GM19397 (cell line): ENCODE measurements at regions not wholly inside any gene's neighbourhood (a gene's known extent, or its start where the extent isn't known, plus 50 kb on each side); places are given as distances from the start of the nearest gene placed in this dataset.

ENCODE experiments used
- ATAC-seq: cut with Tn5 transposase; IDR thresholded peaks from one replicate; pipeline ENCODE4 v1.9.1; 2021; ENCODE audit warnings: mild to moderate bottlenecking, moderate library complexity; ENCODE audit not compliant: unreplicated experiment

- no peak for ATAC-seq
Measured at GRCh38 chr14:65348137-65348536, 64.4 kb upstream of the FUT8 start.

DNA sequence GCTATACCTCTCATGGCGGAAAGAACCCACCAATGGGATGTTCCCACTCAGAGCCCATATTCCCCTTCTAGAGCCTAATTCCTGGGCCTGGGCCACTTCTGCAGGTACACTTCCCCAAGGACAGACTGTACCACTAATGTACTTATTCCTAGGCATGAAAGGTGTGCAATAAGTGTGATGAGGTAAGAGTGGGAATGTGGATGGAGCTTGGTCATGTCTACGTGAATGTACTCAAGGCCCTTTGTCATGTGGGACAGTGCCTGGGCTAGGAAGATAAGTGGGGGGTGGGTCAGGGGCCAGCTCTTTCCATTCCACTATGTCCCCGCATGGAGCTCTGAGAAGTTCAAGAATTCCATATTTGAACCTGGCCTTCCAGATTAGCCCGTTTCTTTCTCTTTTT lies 63.4 kb upstream of the FUT8 start:
- no peak for ATAC-seq

DNA sequence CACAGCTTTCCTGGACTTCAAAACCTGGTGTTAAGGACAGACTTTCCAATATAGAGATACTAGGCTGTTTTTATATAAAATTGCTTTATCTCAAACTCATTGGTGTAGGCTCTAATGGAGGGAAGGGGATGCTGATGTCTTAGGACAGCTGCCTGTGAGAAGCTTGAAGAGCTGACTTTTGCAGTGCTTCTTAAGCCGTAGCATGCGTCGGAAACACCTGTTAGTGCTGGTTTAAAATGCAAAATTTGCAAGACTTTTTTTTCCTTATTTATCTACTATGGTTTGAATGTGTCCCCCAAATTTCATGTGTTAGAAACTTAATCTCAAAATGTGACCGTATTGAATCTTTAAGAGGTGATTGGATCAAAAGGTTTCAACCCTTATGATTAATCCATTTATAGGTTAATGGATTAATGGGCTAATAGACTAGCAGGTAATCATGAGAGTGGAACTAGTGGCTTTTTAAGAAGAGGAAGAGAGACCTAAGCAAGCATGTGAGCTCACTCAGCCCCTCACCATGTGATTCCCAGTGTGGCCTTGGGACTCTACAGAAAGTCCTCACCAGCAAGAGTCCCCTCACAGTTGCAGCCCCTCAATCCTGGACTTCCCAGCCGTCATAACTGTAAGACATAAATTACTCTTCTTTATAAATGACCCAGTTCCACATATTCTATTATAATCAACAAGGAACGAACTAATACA lies 60.9 kb upstream of the FUT8 start:
- no peak for ATAC-seq

- ATAC-seq: no peak
Measured at GRCh38 chr14:65352964-65353530, 59.5 kb upstream of the FUT8 start.

DNA sequence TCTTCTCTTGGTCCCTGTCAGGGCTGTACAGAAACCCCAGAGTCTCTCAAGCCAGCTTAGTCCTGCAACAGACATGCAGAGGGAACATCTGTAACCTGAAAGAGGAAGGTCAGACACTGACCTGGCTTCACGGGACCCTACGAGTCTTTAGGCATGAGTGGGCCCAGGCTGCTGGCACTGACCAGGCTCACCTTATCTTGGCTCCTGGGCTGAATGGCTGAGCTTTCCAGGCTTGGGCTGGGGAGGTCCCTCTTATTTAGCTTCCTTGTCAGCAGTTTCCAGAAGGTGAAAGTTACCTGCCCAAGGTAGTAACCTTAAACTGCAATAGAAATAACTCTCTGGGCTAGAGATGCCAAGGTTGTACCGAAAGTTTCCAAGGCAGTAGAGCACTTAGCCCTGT lies 58.4 kb upstream of the FUT8 start:
- no peak for ATAC-seq

- no peak for ATAC-seq
Measured at GRCh38 chr14:65354715-65355114, 57.8 kb upstream of the FUT8 start.

DNA sequence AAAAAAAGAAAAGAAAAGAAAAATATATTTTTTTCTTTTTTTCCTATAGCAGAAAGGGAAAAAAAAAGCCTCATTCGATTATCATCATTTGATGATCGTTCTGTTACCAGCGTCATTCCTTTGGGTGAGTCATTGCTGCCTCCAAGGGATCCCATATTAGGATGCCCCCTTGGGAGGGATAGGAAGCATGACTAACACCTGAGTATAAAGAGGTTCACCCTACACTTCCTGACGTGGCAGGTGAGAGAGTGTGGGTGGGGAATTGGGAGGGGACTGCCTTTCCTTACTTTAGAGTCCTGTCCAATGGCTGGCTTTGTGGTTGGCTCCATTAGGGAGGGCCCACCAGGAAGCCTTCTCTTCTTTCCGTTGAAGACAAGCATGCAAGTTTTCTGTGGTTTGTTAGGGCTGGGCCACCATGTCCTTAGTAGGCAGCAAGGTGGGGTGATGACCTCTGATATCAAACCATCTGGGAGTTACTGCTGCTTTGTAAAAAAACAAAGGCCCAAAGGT lies 56.1 kb upstream of the FUT8 start:
- ATAC-seq: no peak

GRCh38 chr14:65357113-65357512 lies 55.4 kb upstream of the FUT8 start:
- no peak for ATAC-seq

DNA sequence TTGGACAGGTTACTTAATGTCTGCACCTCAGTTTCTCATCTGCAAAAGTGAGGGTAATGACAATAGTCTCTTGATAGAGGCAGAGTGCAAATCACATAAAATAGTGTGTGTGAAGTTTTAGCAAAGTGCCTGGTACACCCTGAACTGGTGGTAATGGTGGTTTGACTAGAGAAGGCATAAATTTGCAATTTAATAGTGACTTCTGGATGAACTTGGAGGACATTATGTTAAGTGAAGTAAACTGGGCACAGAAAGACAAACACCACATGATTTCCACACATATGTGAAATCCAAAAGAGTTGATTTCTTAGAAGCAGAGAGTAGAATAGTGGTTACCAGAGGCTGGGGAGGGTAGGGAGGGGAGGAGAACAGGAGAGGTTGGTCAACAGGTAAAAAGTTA lies 54.8 kb upstream of the FUT8 start:
- ATAC-seq: no peak

DNA sequence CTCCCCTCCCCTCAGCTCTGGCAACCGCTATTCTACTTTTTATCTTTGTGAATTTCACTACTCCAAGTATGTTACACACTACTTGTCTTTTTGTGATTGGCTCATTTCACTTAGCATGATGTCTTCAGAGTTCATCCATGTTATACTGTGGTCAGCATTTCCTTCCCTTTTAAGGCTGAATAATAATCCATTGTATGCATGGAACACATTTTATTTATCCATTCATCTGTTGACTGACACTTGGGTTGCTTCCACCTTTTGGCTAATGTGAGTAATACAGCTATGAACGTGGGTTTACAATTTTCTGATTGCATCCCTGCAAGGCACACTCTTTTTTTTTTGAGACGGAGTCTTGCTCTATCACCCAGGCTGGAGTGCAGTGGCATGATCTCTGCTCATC lies 53.0 kb upstream of the FUT8 start:
- ATAC-seq: no peak

- ATAC-seq: no peak
Measured at GRCh38 chr14:65360144-65360784, 52.3 kb upstream of the FUT8 start.

GRCh38 chr14:65361920-65362319 lies 50.6 kb upstream of the FUT8 start:
- ATAC-seq: no peak
